GM06990 (cell line): ENCODE measurements at regions not wholly inside any gene's neighbourhood (a gene's known extent, or its start where the extent isn't known, plus 50 kb on each side); places are given as distances from the start of the nearest gene placed in this dataset.

Source experiments
- DNase-seq: peaks from one replicate; pipeline ENCODE4 v3.0.0-alpha.2; 2011; ENCODE audit not compliant: insufficient read length; ENCODE audit errors: extremely low read depth
- H3K27me3 ChIP-seq: replicated peaks from 2 replicates; pipeline ENCODE4 v1.6.0; 2011; ENCODE audit warnings: low read length; ENCODE audit not compliant: control insufficient read depth, insufficient read depth
- H3K36me3 ChIP-seq: 2 replicates; pipeline ENCODE4 v1.5.1; 2011; ENCODE audit warnings: low read length; ENCODE audit not compliant: control insufficient read depth, insufficient read depth
- H3K4me3 ChIP-seq: replicated peaks from 2 replicates; pipeline ENCODE4 v1.5.1; 2011; ENCODE audit warnings: low read depth, mild to moderate bottlenecking, control low read depth, low read length
- TF ChIP-seq, protein P1 (sequence below): IDR thresholded peaks from 2 replicates; pipeline ENCODE4 v1.5.1; 2011; ENCODE audit warnings: low read length, control low read depth, mild to moderate bottlenecking, inconsistent platforms; ENCODE audit not compliant: insufficient read depth, poor library complexity, severe bottlenecking

GRCh38 chr13:83752141-83752540 lies 130.1 kb downstream of the SLITRK1 start:
- TF ChIP-seq, protein P1, sequence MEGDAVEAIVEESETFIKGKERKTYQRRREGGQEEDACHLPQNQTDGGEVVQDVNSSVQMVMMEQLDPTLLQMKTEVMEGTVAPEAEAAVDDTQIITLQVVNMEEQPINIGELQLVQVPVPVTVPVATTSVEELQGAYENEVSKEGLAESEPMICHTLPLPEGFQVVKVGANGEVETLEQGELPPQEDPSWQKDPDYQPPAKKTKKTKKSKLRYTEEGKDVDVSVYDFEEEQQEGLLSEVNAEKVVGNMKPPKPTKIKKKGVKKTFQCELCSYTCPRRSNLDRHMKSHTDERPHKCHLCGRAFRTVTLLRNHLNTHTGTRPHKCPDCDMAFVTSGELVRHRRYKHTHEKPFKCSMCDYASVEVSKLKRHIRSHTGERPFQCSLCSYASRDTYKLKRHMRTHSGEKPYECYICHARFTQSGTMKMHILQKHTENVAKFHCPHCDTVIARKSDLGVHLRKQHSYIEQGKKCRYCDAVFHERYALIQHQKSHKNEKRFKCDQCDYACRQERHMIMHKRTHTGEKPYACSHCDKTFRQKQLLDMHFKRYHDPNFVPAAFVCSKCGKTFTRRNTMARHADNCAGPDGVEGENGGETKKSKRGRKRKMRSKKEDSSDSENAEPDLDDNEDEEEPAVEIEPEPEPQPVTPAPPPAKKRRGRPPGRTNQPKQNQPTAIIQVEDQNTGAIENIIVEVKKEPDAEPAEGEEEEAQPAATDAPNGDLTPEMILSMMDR, result no peak
- DNase-seq, result no peak
- Histone ChIP-seq H3K4me3 (no peak overlapping the region), H3K27me3 (no peaks in the 10 kb centered on the region), H3K36me3 (no peaks in the 10 kb centered on the region)

DNA sequence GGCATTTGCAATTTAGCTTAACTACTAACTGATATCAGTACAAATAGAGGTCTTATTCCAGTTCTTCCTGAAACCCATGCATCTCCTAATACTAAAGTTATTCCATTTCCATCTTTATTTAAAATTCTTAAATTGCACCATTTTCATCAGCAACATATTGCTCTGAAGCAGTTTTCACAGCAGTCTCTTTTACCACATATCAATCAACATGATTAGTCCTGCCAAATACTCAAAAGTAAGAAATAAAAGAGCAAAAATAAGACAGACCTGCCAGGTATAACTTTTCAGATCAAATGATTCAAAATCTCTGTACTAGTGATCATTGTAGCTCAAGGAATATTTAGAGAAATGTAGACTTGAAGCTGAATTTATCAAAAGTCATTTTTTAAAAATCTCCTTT lies 141.7 kb downstream of the SLITRK1 start:
- Histone ChIP-seq H3K4me3 (no peak overlapping the region), H3K27me3 (no peaks in the 10 kb centered on the region), H3K36me3 (no peaks in the 10 kb centered on the region)
- TF ChIP-seq, protein P1, result no peak
- no peak for DNase-seq

GRCh38 chr13:83738407-83738806 lies 143.9 kb downstream of the SLITRK1 start:
- H3K36me3 ChIP-seq, result no peaks in the 10 kb centered on the region
- no peak for DNase-seq
- TF ChIP-seq, protein P1, result no peak
- no peak overlapping the region for H3K4me3 ChIP-seq
- H3K27me3 ChIP-seq, result no peaks in the 10 kb centered on the region

- TF ChIP-seq, protein P1, result no peak
These were observed 149.0 kb downstream of the SLITRK1 start for GRCh38 chr13:83733293-83733692.

GRCh38 chr13:83732755-83733154 lies 149.5 kb downstream of the SLITRK1 start:
- TF ChIP-seq, protein P1, result no peak
- no peak overlapping the region for H3K4me3 ChIP-seq

More at GRCh38 chr13:83733293-83733692, 149.0 kb downstream of the SLITRK1 start:
- no peak for DNase-seq
- no peaks in the 10 kb centered on the region for H3K36me3 ChIP-seq
- H3K4me3 ChIP-seq, result no peak overlapping the region
- no peaks in the 10 kb centered on the region for H3K27me3 ChIP-seq

GRCh38 chr13:83731113-83731512 lies 151.2 kb downstream of the SLITRK1 start:
- DNase-seq, result no peak
- Histone ChIP-seq H3K36me3 (no peaks in the 10 kb centered on the region), H3K27me3 (no peaks in the 10 kb centered on the region), H3K4me3 (no peak overlapping the region)
- TF ChIP-seq, protein P1, result no peak

More at GRCh38 chr13:83732755-83733154, 149.5 kb downstream of the SLITRK1 start:
- Histone ChIP-seq H3K27me3 (no peaks in the 10 kb centered on the region), H3K36me3 (no peaks in the 10 kb centered on the region)
- no peak for DNase-seq
